ENCODE measurements at regions not wholly inside any gene's neighbourhood (a gene's known extent, or its start where the extent isn't known, plus 50 kb on each side); places are given as distances from the start of the nearest gene placed in this dataset.
"Not testable (repeated sequence)": the region's sequence is repeated elsewhere in the genome, so short reads cannot be mapped to it uniquely, and the experiment has no call there.

DNA sequence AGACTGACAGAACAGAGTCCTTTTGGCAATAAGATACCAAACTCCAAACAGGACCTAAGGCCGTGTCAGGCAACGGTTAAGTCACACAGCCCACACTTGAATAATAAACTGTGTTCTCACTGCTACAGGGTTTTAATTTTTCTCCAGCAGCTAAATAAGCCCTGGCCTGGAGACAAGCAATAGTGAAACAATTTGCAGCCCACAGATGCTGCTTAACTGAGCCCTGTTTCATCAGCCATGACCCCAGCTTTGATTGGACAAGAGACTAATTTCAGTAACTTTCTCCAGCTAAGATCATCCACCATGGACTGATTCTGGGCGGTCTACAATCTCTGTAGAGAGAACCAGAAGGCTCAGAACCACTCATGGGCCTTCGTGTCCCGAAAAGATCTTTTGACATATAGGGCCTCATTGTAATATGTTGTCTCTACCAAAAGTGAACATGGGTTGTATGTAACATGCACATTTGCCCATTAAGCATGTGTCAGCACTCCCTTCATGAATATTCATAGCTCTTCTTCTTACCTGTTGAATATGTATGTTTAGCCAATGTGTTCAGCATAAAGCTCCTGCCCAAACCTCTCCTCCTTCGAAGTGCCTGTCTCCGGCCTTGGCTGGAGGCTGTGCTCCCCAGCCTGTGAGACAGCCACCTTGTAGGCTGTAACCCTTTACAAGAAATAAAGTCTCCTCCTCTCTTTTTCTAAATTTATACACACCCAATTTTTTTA, 223.1 kb upstream of the AKR1E2 start:
- Histone ChIP-seq H3K4me2 (no peak overlapping the region), H3K4me3 (no peak overlapping the region), H3K27me3 (no peaks in the 10 kb centered on the region), H4K20me1 (no peaks in the 10 kb centered on the region), H3K36me3 (no peaks in the 10 kb centered on the region), H3K4me1 (no peaks in the 10 kb centered on the region), H3K27ac (no peak overlapping the region), H3K9ac (no peak overlapping the region), H3K9me3 (peaks cover 6% of the 10 kb centered on the region; the same call in 1 of the 2 replicates)
- TF ChIP-seq Cebpa-rat (IDR thresholded peaks at IDR 0.05) = no peak

DNA sequence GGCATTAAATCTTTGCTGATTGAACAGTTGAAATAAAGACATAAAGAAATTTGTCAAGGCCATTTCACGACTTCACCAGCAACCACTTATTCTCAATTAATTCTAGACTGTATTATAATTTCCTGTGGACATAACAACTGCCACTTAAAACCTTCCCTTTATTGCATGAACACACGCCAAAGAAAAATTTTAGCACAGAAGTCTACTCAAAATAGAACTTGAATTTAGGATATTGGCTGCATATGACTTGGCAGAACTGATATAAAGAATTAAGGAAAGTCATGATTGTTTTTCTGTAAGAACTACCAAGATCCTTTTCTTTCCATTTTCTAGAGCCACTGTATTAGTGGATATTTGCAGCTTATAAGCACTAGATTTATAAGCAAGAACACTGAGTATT, 226.5 kb upstream of the AKR1E2 start:
- TF ChIP-seq Cebpa-rat (IDR thresholded peaks at IDR 0.05) = no peak
- Histone ChIP-seq H4K20me1 (no peaks in the 10 kb centered on the region), H3K36me3 (no peaks in the 10 kb centered on the region), H3K27ac (no peak overlapping the region), H3K9ac (no peak overlapping the region), H3K4me1 (no peaks in the 10 kb centered on the region), H3K27me3 (no peaks in the 10 kb centered on the region), H3K9me3 (peaks cover 6% of the 10 kb centered on the region; the same call in 1 of the 2 replicates), H3K4me2 (no peak overlapping the region), H3K4me3 (no peak overlapping the region)

DNA sequence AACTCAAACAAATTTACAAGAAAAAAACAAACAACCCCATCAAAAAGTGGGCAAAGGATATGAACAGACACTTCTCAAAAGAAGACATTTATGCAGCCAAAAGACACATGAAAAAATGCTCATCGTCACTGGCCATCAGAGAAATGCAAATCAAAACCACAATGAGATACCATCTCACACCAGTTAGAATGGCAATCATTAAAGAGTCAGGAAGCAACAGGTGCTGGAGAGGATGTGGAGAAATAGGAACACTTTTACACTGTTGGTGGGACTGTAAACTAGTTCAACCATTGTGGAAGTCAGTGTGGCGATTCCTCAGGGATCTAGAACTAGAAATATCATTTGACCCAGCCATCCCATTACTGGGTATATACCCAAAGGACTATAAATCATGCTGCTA, 228.1 kb upstream of the AKR1E2 start:
- not testable (repeated sequence) for H3K27ac ChIP-seq, H3K36me3 ChIP-seq, H3K4me1 ChIP-seq, H3K27me3 ChIP-seq, H4K20me1 ChIP-seq, H3K9ac ChIP-seq, H3K4me2 ChIP-seq, H3K4me3 ChIP-seq, H3K9me3 ChIP-seq

DNA sequence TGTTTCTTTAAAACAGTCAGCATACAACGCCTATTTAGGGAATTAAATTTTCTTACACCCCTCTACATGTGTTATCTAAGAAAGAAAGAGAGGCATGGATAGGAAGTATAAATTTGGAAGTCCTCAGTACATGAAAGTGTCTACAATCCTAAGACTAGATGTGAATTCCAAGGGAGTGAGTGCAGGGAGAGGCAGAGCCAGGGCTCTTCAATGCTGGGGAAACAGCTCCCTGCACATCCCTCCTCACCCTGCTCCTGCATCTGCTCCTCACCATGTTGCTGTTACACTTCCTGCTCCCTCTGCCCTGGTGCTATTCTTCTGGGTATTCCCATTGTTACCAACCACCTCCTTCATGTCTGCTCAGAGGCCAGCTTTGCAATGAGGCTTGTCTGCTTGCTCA, 229.1 kb upstream of the AKR1E2 start:
- Histone ChIP-seq H3K36me3 (no peaks in the 10 kb centered on the region), H3K4me1 (no peaks in the 10 kb centered on the region), H3K9me3 (peaks cover 6% of the 10 kb centered on the region; the same call in 1 of the 2 replicates), H3K9ac (no peak overlapping the region), H3K4me2 (no peak overlapping the region), H3K27ac (no peak overlapping the region), H4K20me1 (no peaks in the 10 kb centered on the region), H3K4me3 (no peak overlapping the region), H3K27me3 (no peaks in the 10 kb centered on the region)
- no peak for TF ChIP-seq Cebpa-rat (IDR thresholded peaks at IDR 0.05)

DNA sequence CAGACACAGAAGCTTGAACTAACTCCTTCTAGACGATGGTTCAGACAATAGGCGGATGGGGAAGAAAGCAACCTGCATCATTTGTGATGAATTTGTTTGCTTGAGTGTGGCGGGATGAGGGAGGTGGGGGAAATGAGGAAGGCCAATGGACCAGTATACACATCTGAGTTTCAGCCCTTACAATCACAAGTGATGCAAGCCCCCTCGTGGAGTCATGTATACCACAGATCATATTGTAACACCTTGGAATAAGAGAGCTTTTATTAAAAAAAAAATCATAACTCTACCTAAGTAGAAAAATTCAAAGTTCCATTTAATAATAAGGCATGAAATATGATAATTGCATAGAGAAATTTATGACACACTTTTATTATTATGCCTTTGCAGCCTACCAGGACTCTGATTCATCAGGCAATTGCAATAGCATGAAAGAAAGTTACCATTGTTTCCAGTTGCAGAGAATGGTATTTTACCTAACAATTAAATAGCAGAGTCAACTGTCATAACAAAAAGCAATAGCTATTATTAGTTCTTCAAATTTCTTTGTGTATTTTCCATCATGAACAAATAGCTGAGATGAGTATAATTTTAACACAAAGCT, 230.2 kb upstream of the AKR1E2 start:
- H3K27ac ChIP-seq = no peak overlapping the region
- H3K27me3 ChIP-seq = no peaks in the 10 kb centered on the region
- H3K9me3 ChIP-seq = no peaks in the 10 kb centered on the region
- no peak overlapping the region for H3K4me3 ChIP-seq
- H3K9ac ChIP-seq = no peak overlapping the region
- no peak for TF ChIP-seq Cebpa-rat (IDR thresholded peaks at IDR 0.05)
- no peaks in the 10 kb centered on the region for H4K20me1 ChIP-seq
- no peaks in the 10 kb centered on the region for H3K36me3 ChIP-seq
- no peak overlapping the region for H3K4me2 ChIP-seq
- no peaks in the 10 kb centered on the region for H3K4me1 ChIP-seq

DNA sequence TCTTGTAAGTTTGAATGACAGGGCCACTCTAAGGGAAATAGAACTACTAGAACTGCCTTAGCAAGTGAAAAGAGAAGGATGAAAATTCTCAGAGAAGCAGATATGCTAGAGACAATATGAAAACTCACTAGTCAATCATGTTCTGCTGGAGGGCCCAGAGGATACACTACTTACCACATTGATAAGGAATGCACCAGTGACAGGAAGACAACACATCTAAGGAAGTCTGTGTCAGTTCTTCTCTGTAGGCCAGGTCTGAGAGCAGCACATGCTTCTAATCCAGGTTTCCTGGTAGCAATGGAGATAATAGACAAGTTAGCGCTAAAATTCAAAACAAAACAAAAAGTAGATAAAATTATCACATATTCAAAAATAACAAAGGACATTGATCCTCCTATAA, 235.2 kb upstream of the AKR1E2 start:
- H3K27ac ChIP-seq = no peak overlapping the region
- H4K20me1 ChIP-seq = no peaks in the 10 kb centered on the region
- no peaks in the 10 kb centered on the region for H3K36me3 ChIP-seq
- no peak overlapping the region for H3K9ac ChIP-seq
- no peaks in the 10 kb centered on the region for H3K27me3 ChIP-seq
- H3K9me3 ChIP-seq = no peaks in the 10 kb centered on the region
- no peak for TF ChIP-seq Cebpa-rat (IDR thresholded peaks at IDR 0.05)
- no peak overlapping the region for H3K4me2 ChIP-seq
- H3K4me1 ChIP-seq = no peaks in the 10 kb centered on the region
- no peak overlapping the region for H3K4me3 ChIP-seq

DNA sequence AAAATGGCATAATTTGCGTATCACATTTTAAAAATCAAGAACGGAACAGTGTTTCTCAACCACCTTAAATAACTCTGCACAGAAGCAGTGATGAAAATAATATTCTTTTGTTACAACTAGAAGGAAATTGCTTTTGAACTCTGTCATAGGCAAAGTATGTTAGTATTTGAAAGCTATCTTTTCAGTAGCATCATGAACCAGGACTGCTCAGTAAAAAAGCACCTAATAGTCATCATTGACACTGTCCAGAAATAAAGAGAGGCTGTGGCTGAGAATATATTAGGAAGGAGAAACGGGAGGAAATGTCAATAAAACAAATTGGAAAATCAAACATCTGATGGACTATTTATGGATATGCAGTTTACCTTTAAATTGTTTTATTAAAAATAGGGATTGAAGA, 237.2 kb upstream of the AKR1E2 start:
- Histone ChIP-seq H3K9me3 (no peaks in the 10 kb centered on the region), H3K36me3 (no peaks in the 10 kb centered on the region), H4K20me1 (no peaks in the 10 kb centered on the region), H3K4me2 (no peak overlapping the region), H3K27ac (no peak overlapping the region), H3K27me3 (no peaks in the 10 kb centered on the region), H3K4me3 (no peak overlapping the region), H3K9ac (no peak overlapping the region), H3K4me1 (no peaks in the 10 kb centered on the region)
- TF ChIP-seq Cebpa-rat (IDR thresholded peaks at IDR 0.05) = no peak

DNA sequence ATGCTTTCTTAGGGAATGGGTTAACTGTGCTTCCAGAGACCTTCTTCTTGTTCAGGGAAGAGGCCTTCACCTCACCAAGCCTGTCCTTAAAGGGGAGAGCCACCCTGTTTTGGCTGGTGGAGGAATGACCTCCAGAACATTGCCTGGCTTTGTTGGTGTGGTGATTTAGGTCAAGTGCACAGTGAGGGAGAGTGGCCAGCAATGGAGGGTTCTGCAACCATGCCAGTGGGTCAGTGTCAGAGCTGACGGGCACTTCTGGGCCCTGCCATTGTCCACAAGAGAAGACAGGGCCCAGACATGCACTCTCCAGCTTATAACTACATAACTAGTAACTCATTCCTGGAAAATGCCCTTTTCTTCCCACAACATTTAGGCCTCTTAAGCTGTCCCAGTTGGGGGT, 238.5 kb upstream of the AKR1E2 start:
- H3K27ac ChIP-seq = no peak overlapping the region
- H4K20me1 ChIP-seq = no peaks in the 10 kb centered on the region
- H3K36me3 ChIP-seq = no peaks in the 10 kb centered on the region
- H3K27me3 ChIP-seq = no peaks in the 10 kb centered on the region
- no peak overlapping the region for H3K9ac ChIP-seq
- no peak overlapping the region for H3K4me2 ChIP-seq
- H3K4me3 ChIP-seq = no peak overlapping the region
- H3K4me1 ChIP-seq = no peaks in the 10 kb centered on the region
- H3K9me3 ChIP-seq = no peaks in the 10 kb centered on the region
- TF ChIP-seq Cebpa-rat (IDR thresholded peaks at IDR 0.05) = no peak

DNA sequence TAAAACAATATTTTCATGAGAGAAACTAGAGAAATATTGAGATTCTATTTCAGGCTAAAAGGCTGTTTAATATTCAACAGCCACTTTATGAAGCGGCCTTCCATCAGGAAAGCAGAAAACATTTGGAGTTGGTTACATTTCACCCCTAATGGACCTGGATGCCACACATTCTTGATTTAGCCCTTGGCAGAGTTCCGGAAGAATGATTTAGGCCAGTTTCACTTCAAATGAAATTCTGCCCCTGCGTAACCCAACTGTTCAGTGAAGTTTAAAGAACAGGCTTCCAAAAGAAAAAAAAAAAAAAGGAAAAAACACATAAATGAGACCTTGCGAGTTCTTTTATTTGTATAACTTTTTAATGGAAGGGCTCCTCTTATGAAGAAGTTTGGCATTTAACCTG, 239.2 kb upstream of the AKR1E2 start:
- no peak overlapping the region for H3K27ac ChIP-seq
- H4K20me1 ChIP-seq = no peaks in the 10 kb centered on the region
- H3K9me3 ChIP-seq = no peaks in the 10 kb centered on the region
- no peak overlapping the region for H3K4me2 ChIP-seq
- H3K4me3 ChIP-seq = no peak overlapping the region
- no peak for TF ChIP-seq Cebpa-rat (IDR thresholded peaks at IDR 0.05)
- no peak overlapping the region for H3K9ac ChIP-seq
- no peaks in the 10 kb centered on the region for H3K36me3 ChIP-seq
- no peaks in the 10 kb centered on the region for H3K27me3 ChIP-seq
- H3K4me1 ChIP-seq = no peaks in the 10 kb centered on the region

DNA sequence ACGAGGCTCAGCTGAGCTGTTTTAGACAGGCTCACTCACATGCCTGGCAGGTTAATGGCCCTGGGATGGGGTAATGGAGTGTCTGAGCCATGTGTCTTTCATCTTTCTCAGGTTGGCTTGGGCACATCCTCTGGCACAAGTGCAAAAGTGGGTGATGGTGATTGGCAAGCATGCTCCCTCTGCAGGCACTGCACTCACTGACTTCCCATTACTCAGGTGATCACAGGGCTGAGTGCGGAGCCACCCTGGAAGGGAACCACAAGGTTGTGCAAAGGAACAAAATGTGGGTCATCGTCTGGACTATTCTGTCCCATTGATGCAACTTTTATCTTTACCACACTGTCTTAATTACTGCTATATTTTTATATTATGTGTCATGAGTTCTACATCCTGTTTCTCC, 244.1 kb upstream of the AKR1E2 start:
- Histone ChIP-seq H3K27ac (no peak overlapping the region), H3K4me3 (no peak overlapping the region), H3K9ac (no peak overlapping the region), H3K4me2 (no peak overlapping the region), H3K4me1 (no peaks in the 10 kb centered on the region), H3K27me3 (no peaks in the 10 kb centered on the region), H3K36me3 (no peaks in the 10 kb centered on the region), H3K9me3 (no peaks in the 10 kb centered on the region), H4K20me1 (no peaks in the 10 kb centered on the region)
- no peak for TF ChIP-seq Cebpa-rat (IDR thresholded peaks at IDR 0.05)
